HG02610 (cell line): ENCODE measurements at regions not wholly inside any gene's neighbourhood (a gene's known extent, or its start where the extent isn't known, plus 50 kb on each side); places are given as distances from the start of the nearest gene placed in this dataset.

Experiments used
- ATAC-seq: cut with Tn5 transposase; IDR thresholded peaks from one replicate; pipeline ENCODE4 v1.9.1; 2021; ENCODE audit warnings: mild to moderate bottlenecking, moderate library complexity; ENCODE audit not compliant: unreplicated experiment

DNA sequence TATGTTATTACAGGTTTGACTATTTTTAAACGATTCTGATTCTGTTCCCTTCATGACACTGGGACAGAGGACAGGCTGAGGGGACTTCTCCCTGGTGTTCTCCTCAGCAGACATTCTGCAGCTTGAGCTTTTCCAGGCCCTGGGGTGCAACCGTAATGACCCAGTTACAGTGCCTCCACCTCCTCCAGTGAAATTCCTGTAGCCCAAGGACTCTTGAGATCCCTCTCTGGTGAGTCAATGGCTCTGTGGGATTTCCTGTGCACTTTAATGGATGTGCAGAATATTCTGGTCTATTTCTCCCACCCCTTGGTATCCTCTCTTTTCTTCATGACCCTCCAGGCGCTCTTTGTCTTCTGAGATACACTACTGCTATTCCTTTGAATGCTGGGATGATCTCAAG lies 319.3 kb downstream of the INHBA start:
- no peak for ATAC-seq

DNA sequence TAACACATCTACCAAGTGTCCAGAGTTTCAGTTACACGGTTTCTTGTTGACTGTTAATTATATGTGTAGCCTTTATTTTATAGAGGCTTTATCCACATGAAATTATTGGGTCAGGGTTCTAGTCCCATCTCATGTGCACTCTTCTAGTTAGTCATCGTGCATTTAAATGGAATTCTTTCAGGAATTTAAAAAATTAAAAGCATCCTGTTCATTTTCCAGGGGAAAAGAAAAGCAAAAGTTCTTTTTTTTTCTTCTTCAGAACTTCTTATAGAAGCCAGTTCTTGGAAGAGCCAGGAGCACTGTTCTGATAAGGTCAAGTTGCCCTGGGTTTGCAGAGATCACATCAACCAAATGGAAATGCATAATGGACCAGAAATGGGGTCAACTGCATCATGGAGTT lies 324.7 kb downstream of the INHBA start:
- no peak for ATAC-seq

DNA sequence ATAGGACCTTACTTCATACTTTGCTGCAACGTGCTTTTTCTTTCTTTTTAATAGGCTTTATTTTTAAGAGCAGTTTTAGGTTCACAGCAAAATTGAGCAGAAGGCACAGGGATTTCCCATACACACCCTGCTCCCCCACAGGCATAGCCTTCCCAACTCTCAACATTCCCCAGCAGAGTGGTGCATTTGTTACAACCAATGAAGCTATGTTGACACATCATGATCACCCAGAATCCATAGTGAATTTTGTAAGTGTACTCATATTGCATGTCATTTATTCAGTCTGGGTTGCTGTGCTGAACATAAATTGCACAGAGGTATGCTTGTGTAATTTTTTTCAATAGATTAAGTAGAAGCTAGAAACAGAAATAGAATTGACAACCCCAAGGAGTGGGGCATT lies 327.3 kb downstream of the INHBA start:
- no peak for ATAC-seq

DNA sequence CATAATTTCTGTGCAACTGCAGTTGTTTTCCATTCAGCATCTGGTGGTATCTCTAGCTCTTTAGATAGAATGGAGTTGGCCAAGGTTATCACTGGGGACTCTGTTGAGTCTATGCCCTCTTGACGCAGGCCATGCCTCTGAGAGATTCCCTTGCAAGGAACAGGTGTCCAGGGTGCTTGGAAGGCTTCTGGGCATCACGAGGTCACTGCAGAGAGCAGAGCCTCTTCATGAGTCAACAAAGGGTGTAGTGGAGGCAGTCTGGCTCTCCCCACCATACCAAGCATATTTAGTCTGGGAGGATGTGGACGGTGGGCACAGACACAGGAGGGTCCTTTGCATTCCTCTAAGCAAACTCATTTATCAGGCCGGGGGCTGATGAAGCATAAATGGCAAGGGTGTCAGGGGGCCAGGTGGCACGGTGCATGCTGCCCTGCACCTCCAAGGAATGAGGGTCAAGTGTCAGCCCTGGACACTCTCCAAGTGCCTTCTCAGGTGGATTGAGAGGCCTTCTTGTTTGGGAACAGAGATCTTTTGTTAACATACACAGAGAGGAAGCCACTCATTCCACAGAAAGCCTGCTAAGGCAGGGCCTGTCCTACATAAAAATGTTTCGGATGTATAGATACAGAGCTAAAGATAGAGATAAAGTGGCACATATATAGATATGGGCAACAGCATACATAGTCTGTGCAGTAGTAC lies 328.6 kb downstream of the INHBA start:
- ATAC-seq = no peak

DNA sequence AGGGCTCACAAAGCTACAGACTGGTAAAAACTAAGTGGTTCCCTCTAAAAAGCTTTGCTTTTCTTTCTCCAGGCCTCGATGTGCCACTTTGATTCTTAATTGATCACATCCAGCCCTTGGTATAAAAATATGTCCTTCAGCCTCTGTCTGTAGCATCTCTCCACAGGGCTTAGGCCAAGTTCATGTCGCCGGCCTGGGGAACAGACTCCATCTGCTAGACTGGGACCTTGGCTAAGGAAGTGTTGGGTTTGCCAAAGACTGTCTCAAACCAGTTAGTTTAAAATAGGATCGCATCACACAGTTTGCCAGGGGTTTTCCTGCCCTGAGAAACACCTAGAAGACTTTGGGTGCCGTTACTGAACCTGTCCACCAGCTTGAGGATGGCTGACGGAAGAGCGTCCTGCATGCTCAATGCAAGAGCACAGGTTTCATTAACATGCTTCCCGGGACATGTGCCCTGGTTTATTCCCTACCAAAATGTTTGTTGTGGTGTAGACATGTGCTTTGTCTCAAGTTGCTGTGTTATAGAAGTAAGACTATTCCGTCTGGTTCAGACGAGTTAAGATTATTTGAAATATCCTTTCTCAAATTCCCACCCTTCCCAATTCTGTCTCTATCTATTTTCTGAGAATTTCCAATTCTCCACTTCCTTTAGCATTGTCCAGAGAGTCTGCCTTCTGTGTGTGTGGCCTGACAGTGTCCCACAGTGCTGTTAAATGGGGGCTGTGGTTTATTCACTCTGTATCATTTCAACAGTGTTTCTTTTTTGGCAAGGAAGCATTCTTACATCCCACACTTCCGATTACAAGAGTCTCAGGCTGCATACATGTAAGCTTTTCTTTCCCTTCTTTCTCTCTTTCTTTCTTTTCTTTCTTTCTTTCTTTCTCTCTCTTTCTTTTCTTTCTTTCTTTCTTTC lies 334.7 kb downstream of the INHBA start:
- no peak for ATAC-seq

DNA sequence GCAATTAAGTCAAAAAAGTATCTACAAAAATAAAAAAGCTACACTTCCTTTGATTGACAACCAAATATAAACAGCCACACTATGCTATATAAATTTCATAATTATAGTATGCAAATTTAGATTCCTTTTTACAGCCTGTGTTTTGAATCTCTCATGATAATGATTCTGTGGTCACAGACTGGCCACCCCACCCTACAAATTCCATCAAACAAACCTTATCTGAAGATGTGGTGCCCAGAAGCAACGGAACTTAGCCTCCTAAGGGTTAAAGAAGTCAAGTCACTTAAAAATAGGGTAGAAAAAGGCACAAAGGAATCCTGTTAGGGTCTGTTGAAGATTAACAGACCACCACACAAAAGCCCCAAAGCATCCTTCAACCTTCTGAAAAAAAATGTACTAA lies 351.8 kb downstream of the INHBA start:
- no peak for ATAC-seq

DNA sequence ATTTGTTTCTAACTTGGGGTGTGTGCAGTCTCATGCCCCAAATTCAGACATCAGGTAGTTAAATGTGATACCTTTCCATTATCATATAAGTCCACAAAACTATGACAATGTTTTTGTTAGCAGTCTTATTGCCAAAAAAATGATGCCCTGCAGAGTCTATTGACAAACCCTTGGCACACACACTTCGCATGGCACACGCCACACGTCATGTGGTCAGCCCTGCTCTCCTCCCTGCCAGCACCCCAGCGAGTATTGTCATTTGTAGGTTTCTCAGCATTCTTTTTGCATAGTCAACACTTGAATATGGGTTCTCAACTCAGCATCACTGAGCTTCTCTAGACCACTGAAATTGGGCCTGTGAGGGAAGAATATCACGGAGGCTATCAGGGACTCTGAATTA lies 356.0 kb downstream of the INHBA start:
- no peak for ATAC-seq

DNA sequence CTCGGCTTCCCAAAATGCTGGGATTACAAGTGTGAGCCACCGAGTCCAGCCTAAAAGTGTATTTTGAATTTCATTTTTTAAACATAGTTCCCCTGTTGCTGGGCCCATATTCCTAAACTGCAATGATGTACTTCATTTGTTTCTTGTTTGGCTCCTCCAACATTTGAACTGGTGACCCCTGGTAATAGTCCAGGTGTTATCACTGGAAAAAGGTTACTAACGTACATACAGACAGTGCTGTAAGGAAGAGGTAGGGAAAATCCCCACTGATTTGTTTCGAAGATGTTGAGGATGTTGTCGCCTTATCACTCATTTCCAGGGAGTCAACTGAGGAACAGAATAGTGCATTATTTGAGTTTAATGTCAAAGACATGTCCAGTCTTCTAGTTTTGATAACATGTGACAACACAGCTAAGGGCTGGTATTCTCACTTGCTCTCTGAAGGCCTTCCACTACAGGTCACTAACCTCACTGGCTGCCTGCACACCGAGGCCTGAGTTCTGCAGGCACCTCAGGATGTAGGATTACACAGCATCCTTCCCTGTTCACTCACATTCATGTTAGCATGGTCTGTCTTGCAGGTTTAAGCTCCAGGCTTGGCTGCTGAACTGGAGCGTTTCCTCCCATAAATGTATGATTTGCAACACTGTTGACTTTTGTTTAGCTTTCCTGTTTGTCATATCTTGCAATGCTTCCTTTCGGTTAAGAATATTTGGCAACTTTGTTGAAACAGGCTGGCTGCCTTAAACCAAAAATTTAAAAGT lies 362.8 kb downstream of the INHBA start:
- no peak for ATAC-seq

DNA sequence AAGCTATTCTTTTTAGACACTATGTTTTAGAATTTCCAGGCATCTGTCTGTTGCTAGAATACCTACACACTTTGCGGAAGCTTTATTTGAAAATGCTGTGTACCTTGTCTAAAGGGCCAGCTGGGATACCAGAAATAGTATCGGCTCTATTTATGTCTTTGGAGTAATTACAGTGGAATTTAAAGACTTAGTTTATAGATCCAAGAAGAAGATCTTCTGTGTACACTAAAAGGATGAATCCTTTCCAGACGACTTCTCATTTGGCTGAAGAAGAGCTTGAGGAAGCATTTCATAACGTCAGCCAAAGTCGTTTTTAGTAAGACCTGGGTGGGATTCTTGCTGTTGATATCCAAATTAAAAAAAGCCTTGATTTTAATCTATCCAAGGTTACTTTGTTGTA lies 365.9 kb downstream of the INHBA start:
- no peak for ATAC-seq

DNA sequence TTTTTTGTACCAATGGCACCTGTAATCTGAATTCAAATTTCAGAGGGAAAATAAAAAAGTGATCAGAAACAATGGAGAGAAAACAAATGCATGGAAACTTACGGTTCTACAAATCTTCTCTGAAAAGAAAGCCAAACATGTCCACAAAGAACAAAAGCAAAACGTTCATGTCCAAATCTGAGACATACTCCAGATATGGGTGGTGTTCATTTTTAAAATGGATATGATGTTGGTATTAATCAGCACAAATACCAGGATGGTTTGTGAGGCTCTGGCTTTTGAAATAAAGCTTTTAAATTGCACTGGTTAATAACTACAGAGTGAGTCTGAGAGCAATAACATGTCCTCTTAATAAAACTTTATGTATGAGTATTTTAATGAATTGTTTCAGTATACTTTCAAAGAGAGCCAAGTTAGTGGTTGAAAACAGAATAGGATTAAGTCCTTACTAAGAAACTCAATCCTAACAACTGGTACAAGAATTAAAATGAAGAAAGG lies 366.4 kb downstream of the INHBA start:
- ATAC-seq = no peak

DNA sequence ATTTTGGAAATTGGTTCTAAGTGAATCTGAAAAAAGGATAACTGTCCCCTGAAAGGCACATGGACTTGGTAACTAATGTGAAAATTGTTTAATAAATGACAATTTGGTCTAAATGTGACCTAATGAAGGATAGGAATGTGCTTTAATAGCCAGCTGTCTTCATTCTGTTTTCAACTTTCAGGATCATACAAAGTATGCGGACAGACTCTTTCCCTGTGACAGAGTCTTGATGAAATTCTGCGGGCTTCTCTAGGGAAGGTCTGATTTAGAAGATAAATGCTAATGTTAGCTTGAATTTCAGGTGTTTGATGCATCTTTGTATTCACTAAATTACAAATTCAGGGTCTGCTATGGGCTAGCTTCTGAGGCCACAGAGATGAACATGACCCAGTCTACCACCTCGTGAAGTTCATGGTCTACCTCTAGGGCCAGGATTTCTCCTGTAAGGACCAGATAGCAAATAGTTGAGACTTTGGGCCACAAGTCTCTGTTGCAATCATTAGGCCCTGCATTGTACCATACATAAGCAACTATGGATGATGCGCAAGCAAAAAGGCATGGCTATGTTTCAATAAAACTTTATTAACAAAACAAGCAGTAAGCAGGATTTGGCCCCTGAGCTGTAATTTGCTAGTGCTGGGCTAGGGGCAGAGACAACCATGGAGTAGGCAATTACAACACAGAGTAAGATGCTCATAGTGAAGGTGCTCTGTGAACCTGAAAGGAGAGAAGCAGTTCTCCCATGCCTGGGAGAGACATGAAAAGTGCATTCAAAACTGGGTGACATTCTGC lies 368.6 kb downstream of the INHBA start:
- no peak for ATAC-seq

DNA sequence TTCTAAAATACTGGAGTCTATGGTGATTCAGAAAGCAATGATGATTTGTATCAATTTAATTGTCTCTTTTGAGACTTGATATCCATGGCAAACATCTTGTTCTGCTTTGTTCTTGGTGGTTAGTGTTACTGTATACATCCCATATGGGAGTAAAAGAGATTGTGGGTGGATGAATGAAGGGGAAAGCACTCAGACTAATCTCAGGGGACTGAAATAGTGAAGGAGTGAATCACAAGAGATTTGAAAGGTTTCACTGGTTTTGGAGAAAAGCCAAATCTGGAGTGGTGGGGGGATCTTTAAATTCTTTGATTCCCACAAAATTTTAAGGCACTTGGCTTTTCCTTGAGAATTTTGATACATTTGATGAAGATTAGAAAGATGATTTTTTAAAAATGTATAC lies 369.4 kb downstream of the INHBA start:
- no peak for ATAC-seq

DNA sequence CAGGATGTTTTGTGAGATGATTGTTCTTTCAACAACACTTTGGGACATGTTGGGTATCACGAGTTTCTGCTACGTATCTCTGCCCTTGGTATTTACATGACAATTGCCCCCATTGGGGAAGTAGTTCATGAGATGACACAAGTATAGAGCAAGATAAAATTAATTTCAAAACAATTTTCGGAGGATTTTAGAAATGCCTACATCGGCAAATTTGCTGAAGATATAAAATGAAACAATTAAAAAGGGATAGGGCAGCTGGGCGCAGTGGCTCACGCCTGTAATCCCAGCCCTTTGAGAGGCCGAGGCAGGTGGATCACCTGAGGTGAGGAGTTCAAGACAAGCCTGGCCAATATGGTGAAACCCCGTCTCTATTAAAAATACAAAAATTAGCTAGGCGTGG lies 371.7 kb downstream of the INHBA start:
- no peak for ATAC-seq

DNA sequence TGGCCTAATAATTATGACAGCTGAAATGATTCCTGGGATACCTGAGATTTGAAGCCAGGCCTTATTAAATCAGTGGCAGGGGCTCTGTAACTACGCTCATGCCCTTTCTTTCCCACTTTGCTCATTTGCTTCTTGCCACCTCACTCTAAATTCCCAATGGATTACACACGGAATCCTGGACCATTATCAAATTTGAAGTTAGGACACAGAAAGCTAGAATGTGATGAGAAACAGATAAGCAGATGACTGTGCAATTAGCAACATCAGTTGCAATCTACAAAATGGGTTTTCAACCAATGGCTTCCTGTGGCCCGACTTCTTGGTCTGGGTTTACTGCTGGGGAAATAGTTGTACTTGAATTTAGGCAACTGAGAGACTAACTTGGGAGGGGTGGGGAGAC lies 374.3 kb downstream of the INHBA start:
- no peak for ATAC-seq

DNA sequence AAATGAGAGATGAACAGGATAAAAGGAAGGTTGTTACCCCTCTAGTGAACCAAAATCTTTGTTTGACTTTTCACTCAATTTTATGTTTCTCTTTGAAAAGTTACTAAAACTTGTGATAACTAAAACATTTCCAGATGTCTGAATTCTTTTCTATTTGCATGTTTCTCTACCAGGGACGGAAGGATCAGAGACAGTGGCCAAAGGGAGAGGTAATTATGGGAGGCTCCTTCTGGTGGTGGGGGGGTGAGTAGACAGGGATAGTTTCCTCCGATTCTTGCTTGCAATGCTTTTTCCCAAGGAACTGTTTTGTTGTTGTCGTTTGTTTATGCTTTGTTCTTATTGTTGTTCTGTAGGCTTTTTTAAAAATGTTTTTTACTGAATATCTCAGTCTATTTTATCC lies 374.8 kb downstream of the INHBA start:
- no peak for ATAC-seq

DNA sequence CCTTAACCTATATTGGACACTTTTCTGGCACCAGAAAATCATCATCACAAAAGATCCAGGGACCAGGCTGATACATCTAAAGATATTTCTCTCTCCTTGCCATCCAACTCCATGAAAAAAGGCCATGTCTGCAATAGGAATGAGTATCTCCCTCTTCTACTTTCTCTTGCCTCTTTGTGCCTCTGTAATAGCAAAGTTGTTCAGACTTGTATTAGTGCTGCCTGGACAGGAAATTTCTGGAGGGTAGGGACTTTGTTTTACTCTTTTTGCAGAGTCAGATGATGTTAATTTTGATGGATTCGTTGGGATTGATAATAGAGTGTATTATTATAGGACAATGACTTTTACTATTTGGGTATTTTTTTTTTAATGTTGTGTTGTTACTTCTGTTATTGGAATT lies 376.3 kb downstream of the INHBA start:
- ATAC-seq = no peak

DNA sequence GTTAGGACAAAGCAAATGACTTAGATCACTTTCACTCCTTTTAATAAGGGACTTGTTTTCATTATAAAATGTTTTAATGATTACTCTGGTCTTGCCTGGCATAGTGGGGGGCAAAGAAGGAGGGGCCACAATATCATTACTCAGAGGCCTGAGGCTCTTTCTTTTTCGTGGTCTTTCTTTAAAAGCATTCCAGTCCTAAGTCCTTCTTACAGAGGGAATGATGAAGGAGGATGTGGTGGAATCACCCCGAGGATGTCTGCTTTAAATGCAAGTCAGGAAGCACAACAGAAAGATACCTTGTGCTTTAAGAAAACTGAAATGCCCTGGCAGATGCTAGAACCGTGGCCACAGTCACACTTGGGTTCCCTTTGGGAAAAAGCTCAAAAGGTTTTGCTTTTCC lies 379.1 kb downstream of the INHBA start:
- no peak for ATAC-seq

DNA sequence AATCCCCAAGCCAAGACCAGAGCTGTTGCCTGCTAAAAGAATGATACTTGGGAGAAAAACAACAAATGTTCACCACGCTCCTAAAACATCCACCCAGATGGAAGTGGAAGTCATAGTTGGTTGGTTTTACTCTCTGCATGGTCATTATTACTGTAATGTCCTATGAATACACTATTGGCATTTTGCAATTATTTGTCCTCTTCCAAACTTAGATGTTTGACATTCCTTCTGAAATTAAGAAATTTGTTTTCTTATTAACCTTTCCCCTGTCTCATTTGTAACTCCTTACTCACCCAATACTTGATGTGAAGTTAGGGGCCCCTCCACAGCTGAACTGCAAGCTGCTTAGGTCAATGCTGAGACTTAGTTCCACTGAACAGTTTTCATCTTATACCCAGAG lies 383.3 kb downstream of the INHBA start:
- no peak for ATAC-seq

DNA sequence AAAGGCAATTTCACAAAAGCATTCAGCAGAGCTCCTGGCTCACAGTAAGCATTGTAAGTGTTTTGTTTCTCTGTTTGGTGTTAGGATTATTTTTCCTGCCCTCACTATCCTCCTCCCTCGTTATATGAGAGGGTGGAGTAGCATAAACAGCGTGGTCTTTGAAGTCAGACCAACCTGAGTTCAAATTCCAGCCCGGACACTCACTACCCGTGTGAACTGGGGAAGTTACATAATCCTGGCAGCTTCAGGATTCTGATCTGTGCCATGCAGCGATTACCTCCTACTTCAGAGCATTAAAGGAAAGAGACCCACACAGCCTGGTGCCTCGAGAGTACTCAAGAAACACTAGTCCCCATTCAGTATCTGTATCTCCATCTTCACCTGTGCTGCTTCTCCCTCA lies 386.5 kb downstream of the INHBA start:
- ATAC-seq = no peak

DNA sequence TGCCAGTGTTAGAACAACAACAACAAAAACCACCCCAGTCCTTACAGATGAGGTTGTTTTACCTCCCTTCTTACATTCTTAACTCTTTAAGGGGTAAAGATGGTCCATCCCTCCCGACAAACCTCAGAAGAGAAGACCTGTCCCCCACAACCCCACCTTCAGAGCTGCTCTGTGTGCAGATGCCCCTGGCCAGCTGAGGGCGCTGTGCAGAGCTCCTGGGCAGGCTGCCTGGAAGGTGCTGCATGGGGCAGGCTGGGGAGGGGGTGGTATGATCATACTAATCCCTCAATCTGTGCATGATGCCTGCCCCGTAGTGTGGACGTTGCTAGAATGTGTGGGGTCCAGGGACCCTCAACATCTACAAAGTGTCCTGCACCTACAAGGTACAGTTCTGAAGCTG lies 387.1 kb downstream of the INHBA start:
- no peak for ATAC-seq

DNA sequence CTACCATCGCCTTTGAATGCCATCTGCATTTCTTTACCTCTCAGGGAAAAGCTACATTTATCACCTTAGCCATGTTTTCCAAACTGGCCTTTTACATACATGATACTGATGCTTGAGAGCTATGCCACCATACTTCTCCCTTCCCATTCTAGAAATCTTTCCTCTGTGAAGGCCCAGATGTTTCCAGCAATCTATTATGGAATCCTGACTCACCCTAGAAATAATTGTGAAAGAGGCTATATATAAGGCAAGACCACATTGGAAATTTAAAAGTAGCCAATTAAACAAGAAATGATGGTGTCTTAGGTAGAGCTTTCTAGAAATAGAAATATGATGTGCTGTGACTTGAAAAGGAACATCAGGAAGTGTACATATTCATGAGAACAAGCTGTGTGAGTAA lies 389.7 kb downstream of the INHBA start:
- no peak for ATAC-seq
